HTR-8/SVneo (cell line): ENCODE measurements at regions not wholly inside any gene's neighbourhood (a gene's known extent, or its start where the extent isn't known, plus 50 kb on each side); places are given as distances from the start of the nearest gene placed in this dataset.

Experiments
- DNase-seq: peaks from one replicate; pipeline ENCODE4 v3.0.0; 2011; ENCODE audit warnings: low spot score, mixed read lengths; ENCODE audit not compliant: insufficient read length
- FAIRE-seq: peaks from 2 replicates; lab custom pipeline; 2011; peaks lifted over from hg19 to GRCh38; lab: Jason Lieb, UNC

DNA sequence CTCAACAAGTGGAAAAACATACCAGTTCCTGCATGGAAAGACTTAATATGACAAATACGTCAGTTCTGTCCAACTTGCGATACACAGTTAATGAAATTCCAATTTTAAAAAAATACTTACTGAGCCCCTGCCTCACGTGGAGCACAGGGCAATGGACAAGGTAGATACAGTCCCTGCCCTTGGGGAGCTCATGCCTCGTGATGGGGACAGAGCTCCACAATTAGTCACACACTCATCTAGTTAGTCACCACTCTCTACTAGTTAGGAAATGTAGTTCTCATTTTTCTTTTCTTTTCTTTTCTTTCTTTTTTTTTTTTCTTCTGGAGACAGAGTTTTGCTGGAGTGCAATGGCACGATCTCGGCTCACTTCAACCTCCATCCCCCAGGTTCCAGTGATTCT, 74.7 kb upstream of the CDH5 start:
- FAIRE-seq = no peak
- DNase-seq = no peak

DNA sequence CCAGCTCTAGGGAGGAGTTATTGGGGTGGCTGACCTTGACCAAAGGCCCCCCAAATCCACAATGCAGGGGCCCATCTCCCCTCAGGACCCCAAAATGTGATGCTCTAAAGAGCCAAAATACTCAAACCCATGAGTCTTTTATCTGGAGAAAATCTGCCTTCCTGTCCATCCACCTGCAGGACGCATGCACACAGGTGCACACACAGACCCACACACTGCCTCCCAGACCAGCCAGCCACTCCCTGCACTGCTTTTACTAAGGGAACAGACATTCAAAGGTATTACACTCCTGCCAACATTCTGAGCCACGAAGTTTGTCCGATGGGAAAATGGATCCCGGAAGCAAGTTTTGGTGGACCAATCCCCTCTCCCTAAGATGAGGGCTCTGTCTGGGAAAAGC, 76.1 kb upstream of the CDH5 start:
- no peak for FAIRE-seq

DNA sequence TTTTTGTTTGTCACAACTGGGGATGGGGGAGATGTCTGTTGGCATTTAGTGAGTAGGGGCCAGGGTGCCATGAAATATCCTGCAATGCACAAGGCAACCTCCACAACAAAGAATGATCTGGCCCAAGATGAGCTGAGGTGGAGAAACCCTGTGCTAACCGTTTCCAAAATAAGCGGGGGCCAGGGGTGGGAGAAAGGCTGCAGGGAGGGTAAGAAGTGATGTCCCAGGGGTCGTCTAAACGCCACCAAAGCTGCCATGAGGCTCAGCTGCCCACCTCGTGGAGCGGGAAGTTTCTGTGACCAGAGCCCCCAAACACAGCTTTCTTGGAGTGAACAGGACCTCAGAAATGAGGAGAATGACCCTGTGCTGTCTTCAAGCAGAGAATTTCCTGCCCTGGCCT, 76.5 kb upstream of the CDH5 start:
- FAIRE-seq (no peak), DNase-seq (no peak)

More for the DNA sequence above, 76.1 kb upstream of the CDH5 start:
- DNase-seq = no peak

DNA sequence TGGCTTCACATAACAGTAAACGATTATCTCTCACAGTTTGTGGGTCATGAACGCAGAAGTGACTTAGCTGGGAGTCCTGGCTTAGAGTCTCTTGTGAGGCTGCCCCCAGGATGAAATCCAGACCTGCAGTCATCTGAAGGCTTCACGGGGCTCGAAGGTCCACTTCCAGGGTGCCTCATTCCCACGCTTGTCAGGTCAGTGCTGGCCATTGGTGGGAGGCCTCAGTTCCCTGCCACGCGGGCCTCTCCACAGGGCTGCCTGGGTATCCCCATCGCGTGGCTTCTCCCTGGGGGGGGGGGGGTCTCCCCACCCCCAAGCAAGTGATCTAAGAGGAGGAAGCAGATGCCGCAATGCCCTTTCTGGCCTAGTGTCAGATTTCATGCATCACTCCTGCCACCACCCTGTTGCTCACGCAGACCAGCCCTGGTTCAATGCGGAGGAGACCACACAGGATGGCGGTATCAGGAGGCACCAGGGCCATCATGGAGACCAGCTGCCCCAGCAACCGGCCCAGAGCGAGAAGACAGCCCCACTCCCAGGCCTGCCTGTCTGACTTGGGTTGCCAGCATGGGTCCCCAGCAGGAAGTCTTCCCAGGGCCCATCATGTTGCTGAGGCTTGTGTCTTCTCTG, 77.3 kb upstream of the CDH5 start:
- DNase-seq = no peak
- FAIRE-seq = no peak

DNA sequence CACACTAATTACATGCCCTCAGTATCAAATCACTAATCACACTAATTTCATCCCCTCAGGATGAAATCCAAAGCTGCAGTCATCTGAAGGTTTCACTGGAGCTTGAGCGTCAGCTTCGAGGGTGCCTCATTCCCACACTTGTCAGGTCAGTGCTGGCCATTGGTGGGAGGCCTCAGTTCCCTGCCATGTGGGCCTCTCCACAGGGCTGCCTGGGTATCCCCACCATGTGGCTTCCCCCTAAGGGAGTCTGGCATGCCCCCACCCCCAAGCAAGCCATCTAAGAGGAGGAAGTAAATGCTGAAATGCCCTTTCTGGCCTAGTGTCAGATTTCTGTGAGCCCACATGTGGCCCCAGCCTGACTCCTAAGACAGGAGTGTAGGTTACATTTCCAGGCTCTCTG, 78.6 kb upstream of the CDH5 start:
- DNase-seq (no peak), FAIRE-seq (no peak)

DNA sequence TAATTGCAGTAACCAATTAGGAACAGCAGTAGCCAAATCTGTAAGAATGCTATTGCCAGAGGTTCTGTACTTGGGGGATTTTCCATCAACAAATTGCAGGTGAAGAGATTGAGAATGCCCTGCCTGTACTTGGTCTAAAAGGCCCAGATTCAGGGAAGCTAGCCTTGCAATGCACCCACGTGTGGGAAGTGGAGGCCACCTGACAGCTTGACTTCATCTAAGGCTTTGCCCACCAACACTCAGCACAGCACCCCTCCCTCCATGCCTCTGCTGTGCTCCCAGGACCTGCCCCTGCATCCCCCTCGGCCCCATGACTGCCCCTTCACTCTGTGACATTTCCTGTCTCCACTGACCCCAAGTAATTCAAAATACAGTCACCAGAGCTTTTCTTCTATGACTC, 79.1 kb upstream of the CDH5 start:
- DNase-seq (no peak), FAIRE-seq (no peak)

DNA sequence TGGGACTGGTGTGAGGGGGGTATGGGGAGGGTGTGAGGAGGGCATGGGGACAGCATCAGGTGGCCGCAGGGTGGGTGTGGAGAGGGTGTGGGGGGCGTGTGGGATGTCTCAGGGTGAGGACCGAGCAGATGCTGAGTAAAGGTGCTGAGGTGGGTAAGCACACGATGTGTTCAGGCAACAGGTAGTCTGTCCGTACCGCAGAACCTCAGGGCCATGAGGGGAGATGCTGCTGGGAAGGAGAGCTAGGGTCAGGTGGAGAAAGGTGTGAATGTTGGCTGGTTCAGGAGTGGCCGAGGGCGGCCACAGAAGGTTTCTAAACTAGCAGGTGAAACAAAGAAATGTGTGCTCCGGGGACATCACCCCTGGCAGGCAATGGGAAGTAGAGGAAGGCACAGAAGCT, 80.0 kb upstream of the CDH5 start:
- no peak for DNase-seq
- FAIRE-seq = no peak

DNA sequence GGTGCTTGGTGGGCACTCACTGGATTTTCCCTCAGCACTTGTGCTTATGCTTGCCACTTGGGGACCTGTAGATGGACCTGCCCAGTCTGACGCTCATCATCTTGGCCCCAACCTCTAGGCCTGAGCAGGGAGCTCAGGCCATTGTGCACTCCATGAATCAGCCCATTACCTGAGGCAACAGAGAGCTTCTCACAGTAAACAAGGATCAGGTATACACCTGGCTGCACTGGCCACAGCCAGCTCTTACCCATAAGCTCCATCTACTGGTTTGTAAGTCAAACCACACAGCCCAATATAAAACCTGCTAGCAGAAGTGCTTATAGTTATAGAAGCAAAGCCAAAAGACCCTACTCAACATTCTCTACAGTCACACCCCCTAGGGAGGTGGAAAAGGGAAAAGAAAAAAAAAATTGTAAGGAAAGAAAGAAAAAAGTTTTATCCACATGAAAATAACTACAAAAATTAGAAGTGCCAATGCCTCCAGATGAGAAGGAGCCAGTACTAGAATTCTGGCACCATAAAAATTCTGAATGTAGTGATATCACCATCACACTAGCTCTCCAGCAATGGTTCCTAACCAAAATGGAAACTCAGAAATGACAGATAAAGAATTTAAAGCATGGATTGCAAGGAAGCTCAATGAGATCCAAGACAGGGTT, 87.8 kb upstream of the CDH5 start:
- no peak for FAIRE-seq
- no peak for DNase-seq

DNA sequence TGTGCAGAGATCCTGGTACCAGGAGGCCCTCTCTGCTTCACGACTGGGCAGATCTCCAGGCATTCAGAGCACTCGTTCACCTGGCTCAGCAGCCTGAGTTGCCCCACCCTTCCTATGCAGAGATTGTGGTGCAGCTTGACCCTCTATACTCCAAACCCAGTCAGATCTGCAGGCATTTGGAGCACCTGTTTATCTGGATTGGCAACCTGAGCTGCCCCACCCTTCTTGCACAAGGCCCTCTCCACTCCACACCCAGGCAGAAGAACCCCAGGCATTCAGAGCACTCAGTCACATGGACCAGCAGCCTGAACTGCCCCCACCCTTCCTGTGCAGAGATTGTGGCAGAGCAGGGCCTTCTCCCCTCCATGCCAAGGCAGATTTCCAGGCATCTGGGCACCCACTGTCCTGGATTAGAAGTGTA, 88.4 kb upstream of the CDH5 start:
- FAIRE-seq (no peak), DNase-seq (no peak)

DNA sequence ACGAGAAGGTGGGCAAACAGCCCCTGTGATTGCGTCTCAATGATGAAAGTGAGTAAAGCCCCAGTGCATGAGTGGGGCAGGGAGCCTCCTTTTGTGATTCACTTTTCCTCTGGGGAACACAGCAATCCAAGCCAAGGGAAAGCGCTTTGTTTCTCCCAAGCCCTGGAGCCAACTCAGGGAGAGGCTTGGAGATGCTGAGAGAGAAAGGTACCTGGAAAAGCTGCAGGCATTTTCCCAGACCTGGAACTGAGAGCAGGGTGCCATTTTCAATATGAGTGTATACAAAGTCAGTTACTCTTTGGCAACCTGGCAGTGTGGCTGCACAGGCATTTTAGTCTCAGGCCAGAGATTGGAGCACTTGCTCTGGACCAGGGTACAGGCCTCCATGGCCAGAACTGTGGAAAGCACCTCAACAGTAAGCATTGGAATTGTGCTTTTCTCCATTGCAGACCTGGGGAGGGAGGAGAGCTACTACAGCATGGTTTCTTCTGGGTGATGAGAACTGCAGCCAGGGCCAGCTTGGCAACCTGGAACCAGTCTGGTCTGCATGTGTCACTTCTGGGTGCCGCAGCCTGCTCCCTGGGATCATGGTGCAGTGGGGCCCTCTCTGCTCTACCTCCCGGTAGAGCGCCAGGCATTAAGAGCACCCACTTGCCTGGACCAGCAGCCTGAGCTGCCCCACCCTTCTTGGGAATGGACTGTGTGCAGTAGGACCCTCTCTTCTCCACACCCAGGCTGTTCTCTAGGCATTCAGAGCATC, 89.0 kb upstream of the CDH5 start:
- DNase-seq (no peak), FAIRE-seq (no peak)

DNA sequence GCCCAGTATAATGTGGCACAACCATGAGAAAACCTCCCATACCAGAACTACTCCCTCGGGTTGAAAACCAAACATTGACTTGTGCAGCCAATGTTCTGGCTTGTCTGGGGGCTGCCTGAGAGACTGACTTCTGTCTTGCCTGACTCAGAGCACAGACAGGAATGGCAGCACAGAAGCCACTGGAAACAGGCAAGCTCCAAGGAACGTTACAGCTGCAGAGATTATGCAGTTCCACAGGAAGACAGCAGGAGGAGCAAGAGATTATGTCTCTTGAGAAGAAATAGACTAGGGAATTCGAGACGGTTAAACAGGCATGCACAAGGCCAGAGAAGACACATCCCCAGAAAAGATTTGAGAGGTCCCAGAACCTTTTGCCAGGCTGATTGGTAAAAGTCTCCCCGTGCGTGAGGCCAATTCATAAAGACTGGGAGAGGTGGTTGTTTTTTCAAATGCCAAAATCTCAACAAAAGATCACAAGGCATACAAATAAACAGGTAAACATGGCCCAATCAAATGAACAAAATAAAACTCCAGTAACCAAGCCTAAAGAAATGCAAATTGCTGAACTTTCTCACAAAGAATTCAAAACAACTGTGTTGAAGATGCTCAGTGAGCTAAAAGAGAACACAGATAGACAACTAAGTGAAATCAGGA, 90.6 kb upstream of the CDH5 start:
- DNase-seq = peak; percentile 48
- peak; percentile 87 for FAIRE-seq

DNA sequence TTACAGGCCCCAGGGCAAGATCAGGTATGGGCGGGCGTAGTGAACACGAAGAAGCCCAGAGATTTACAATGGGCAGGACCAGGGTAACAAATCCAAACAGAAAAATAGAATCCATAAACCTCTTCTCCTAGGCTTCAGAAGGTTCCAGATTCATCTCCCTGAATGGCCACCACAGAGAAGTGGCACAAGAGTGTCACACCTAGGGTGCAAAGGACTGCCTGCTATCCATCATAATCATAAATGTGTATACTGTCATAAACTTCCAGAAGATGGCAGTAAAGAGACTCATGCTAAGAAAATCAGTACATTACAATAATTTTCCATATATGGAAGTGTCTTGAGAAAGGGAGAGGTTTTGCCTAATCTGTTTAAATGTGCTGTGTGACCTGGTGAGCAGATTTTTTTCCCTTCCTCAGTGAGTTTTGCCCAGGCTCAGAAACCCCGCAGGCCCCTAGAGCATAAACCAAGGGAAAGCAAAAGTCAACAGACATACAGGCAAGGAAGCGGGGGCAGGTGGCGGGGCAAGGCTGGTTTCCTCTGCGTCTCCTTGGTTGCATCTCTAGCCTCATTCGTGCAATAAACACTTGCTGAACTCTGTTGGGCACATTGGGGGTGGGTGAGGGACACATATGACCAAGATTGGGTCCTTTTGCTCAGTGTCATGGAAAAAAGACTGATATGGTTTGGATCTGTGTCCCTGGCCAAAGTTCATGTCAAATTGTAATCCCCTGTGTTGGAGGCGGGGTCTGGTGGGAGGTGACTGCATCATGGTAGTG, 92.0 kb upstream of the CDH5 start:
- DNase-seq = no peak
- no peak for FAIRE-seq

DNA sequence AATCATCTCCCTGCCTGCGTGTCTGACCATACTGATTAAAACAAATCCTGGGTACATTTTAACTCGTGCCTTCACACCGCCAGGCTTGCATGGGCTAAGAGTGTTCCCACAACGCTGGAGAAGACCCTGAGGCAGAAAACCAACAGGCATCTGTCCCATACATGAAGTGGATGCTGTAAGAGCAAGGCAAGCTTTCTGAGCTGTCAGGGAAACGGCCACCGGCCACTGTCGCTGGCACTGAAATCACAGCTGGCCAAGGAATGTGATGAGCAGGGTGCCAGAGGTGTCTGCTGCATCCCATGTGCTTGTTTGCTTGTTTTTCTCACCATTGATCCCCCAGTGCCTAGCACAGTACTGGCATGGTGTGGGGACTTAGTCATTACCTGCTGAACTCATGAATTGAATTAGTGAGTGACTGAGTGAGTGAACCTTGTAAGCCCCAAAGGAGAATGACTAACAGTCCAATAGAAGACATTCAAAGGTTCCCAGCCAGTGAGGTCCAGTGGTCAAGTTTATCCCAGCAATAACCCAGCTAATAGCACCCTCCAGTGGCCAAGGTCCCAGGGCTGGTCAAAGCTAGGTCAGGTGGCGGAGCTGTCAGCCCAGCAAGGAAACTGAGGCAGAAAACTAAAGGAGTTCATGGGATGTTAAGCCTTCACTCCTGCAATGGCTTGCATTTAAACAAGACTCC, 92.7 kb upstream of the CDH5 start:
- peak; percentile 48 for FAIRE-seq
- no peak for DNase-seq

DNA sequence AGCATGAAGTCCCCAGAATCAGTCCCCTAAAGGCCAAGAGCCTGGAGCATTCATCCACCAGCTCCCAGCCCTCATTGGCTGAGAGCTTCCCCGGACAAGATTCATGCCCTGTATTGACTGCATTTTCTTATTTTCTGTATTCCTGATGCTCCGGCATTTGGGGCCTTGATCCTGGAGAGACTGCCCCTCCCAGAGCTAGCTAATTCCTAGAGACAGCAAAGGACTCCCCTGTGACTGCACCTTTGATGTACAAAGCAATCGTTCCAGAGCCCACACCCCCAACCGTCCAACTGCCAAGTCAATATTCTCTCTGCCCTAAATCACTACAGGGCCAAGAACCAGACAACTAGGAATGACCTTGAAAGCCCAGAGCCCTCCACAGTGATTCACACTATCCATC, 93.4 kb upstream of the CDH5 start:
- DNase-seq = no peak

DNA sequence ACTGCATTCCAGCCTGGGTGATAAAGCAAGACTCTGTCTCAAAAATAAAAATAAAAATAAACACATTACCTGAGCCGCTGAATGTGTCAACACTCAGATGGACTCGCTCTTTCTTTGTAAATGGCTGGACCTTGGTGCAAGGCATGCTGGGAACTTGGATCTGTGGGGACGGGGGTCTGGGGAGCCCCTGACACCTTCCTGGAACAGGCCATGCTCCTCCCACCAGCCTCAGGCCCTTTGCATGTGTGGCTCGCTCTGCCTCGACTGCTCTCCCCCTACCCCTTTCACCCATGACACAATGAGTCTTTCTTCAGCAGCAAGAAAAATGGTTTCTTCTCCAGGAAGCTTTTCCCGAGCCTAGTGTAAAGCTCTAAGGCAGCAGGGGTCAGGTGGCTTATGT, 94.0 kb upstream of the CDH5 start:
- DNase-seq = no peak
- no peak for FAIRE-seq

More for the DNA sequence above, 93.4 kb upstream of the CDH5 start:
- FAIRE-seq = no peak

DNA sequence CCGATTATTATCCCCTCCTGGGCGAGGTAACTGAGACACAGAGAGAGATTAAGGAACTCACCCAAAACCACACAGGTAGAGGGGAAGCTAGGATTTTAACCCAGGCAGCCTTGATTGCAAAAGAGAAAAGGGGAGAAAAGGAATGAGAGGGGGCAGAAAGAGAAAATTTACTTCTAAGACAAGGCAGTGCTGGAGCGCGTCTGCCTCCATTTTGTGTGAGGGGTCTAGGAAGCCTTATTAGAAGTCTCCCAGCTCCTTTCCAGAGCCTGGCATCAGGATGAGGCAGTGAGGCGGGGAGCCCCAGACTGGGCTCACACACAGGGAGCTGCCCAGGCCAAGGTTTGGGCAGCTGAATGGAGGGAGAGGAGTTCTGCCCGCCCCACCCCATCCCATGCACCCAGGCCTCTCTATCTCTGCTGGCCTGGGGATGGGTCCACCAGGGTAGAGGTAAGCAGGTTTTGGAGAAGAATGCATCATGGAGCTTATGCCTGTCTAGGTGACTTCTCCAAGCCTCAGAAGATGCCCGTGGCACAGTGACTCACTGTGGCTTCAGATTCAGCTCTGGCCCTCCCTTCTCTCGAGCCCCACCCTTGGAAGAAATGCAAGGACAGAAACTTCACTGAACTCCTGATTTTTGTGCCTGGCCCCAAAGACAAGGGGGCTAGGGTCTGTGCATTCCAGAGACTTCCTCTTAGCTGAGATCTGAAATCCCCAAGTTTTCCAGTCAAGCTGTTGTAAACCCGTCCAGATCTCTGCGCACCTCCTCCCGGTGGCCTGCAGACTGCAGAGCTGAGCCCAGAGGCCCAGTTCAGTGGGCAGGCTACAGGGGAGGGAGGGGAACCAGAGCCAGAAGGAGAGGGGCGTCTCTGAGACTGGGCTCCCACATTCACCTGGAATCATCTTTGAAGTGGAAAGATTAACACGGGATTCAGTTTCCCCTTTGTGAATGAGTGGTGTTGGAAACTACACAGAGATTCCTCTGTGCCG, 95.1 kb upstream of the CDH5 start:
- DNase-seq (no peak), FAIRE-seq (no peak)

DNA sequence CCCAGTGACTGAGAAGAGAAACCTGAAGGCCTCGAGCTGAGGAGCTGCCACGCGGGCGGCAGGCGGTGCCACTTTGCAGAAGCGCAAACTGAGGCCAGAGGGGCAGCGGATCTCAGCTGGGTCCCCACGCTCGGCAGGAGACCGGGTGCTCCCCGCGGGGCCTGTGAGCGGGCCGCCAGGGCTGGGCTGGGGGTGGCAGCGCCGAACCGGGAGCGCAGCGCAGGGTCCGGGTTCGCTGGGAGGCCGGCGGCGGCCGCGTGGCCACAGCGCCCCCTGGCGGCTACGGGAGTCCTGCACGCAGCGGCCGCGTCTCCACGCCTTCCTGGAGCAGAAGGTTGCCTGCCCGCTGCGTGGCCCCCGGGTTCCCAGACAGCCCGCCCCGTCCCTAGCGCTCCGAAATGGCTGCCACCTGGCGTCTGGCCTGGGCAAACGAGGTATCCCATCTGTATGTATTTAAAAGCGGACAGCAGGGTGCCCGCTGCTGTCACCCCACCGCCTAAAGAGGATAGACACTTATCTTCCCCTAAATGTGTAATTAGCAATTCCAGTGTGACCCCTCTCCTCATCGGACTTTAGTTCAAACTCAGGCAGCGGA, 96.1 kb upstream of the CDH5 start:
- DNase-seq (peak; percentile 81), FAIRE-seq (peak; percentile 89)
